ENCODE measurements at regions not wholly inside any gene's neighbourhood (a gene's known extent, or its start where the extent isn't known, plus 50 kb on each side); places are given as distances from the start of the nearest gene placed in this dataset.

- TF ChIP-seq REST (IDR thresholded peaks at IDR 0.05) (no peak), HNF4A (conservative IDR thresholded peaks at IDR 0.05) (no peak)
These were observed 234.2 kb upstream of the UMPS start (continued) for GRCh38 chr3:124496061-124496460.

- no peak for DNase-seq (ENCODE audit: low spot score)
- H3K27me3 ChIP-seq (ENCODE audit: control insufficient read depth in 4 of 4, insufficient read depth in 4 of 4, low read length in 3 of 4) = peaks cover 0 to 3% (median 0%) of the 10 kb centered on the region in 4 donors
- WGBS = 85% methylated on average over 1 of the region's 1 CpG
- TF ChIP-seq FOXA1 (IDR thresholded peaks at IDR 0.05) (no peak), GABPA (IDR thresholded peaks at IDR 0.05 in 1 of 2, conservative IDR thresholded peaks at IDR 0.05 in 1 of 2) (no peak), NR2F2 (IDR thresholded peaks at IDR 0.05) (peak; percentile 53), RXRA (IDR thresholded peaks at IDR 0.05) (no peak), RAD21 (IDR thresholded peaks at IDR 0.05) (no peak), ATF3 (IDR thresholded peaks at IDR 0.05) (no peak)
- TF ChIP-seq, protein P1, sequence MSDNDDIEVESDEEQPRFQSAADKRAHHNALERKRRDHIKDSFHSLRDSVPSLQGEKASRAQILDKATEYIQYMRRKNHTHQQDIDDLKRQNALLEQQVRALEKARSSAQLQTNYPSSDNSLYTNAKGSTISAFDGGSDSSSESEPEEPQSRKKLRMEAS (IDR thresholded peaks at IDR 0.05) = no peak
- no peaks in the 10 kb centered on the region for H3K36me3 ChIP-seq (ENCODE audit: control insufficient read depth in 4 of 4, insufficient read depth in 3 of 4, low read depth in 1 of 4, low read length in 3 of 4)
- no peak overlapping the region for H3K4me3 ChIP-seq (ENCODE audit: low read depth in 1 of 3, low read length in 3 of 3)
- H3K4me1 ChIP-seq (ENCODE audit: control insufficient read depth in 4 of 4, insufficient read depth in 4 of 4, low read length in 3 of 4) = no peaks in the 10 kb centered on the region
- no peak overlapping the region for H3K9ac ChIP-seq (ENCODE audit: low read depth in 1 of 2, low read length in 2 of 2)
- no peaks in the 10 kb centered on the region for H3K9me3 ChIP-seq (ENCODE audit: control insufficient read depth in 4 of 4, low read length in 3 of 4)
- H3K27ac ChIP-seq (ENCODE audit: low read depth in 1 of 2, low read length in 2 of 2) = no peak overlapping the region
These were observed 232.8 kb upstream of the UMPS start for GRCh38 chr3:124497487-124497886.

DNA sequence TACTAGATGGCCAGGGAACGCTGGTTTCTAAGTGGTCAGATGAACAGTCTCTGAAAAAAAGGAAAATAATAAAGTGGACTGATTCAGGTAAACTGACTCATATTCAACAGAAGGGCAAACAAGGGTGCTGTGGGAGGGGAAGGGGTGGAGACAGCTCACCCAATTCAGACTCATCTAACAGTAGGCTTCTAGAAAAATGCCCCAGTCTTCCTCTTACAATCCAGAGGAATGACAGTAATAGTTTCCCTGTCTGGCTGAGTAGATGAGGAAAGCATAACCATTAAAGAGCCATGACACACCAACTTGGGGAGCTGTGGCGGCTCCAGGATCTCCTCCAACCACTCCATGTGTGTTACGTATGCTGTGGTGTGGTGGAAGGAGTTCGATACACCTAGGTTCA is 231.4 kb upstream of the UMPS start:
- Histone ChIP-seq H3K9me3 (ENCODE audit: control insufficient read depth in 4 of 4, low read length in 3 of 4) (no peaks in the 10 kb centered on the region), H3K9ac (ENCODE audit: low read depth in 1 of 2, low read length in 2 of 2) (no peak overlapping the region), H3K4me3 (ENCODE audit: low read depth in 1 of 3, low read length in 3 of 3) (no peak overlapping the region), H3K4me1 (ENCODE audit: control insufficient read depth in 4 of 4, insufficient read depth in 4 of 4, low read length in 3 of 4) (no peaks in the 10 kb centered on the region), H3K36me3 (ENCODE audit: control insufficient read depth in 4 of 4, insufficient read depth in 3 of 4, low read depth in 1 of 4, low read length in 3 of 4) (no peaks in the 10 kb centered on the region), H3K27me3 (ENCODE audit: control insufficient read depth in 4 of 4, insufficient read depth in 4 of 4, low read length in 3 of 4) (peaks cover 0 to 3% (median 0%) of the 10 kb centered on the region in 4 donors), H3K27ac (ENCODE audit: low read depth in 1 of 2, low read length in 2 of 2) (no peak overlapping the region)
- TF ChIP-seq SP1 (IDR thresholded peaks at IDR 0.05) = no peak
- no peak for TF ChIP-seq EGR1 (IDR thresholded peaks at IDR 0.05; ENCODE audit: low read depth in 2 of 2)
- TF ChIP-seq ATF3 (IDR thresholded peaks at IDR 0.05) = no peak
- TF ChIP-seq FOXA1 (IDR thresholded peaks at IDR 0.05) = no peak
- TF ChIP-seq, protein P1 (IDR thresholded peaks at IDR 0.05) = no peak
- TF ChIP-seq NR2F2 (IDR thresholded peaks at IDR 0.05) = no peak
- DNase-seq (ENCODE audit: low spot score) = no peak
- WGBS = 95% methylated on average over 4 of the region's 4 CpGs

Data from liver (tissue), 7 donors.